OCI-LY7 (cell line): ENCODE measurements at regions not wholly inside any gene's neighbourhood (a gene's known extent, or its start where the extent isn't known, plus 50 kb on each side); places are given as distances from the start of the nearest gene placed in this dataset.

ENCODE experiments used
- BruUV-seq: library from RNA; stranded (reverse); fragments of 400-500 nt; replicated peaks from 2 replicates; lab custom pipeline; 2021; lab: Mats Ljungman, UMichigan
- CTCF ChIA-PET: fragments of 300-600 bp; sonication (Branson Sonifier 250); formaldehyde crosslinking; loops from one replicate; lab custom pipeline; 2022; ENCODE audit warnings: antibody characterized with exemption; ENCODE audit not compliant: unreplicated experiment; lab: Charles Lee
- POLR2A ChIA-PET: fragments of 300-600 bp; sonication (Branson Sonifier 250); formaldehyde crosslinking; loops from one replicate; lab custom pipeline; 2022; ENCODE audit warnings: antibody characterized with exemption; lab: Charles Lee
- DNase-seq: peaks from one replicate; pipeline ENCODE4 v3.0.0-alpha.2; 2015; ENCODE audit warnings: low spot score
- H2AFZ ChIP-seq: fragments of 200-600 bp; sonication (generic), shearing (Covaris generic); 2 replicates; pipeline ENCODE4 v1.6.1; 2014; ENCODE audit warnings: mild to moderate bottlenecking, antibody characterized with exemption, low read length, moderate library complexity
- H3K27ac ChIP-seq: fragments of 200-600 bp; sonication (generic); 2 replicates; pipeline ENCODE4 v1.5.1; 2014; ENCODE audit warnings: mixed run types, low read depth, mild to moderate bottlenecking, moderate library complexity, low read length, inconsistent platforms; ENCODE audit not compliant: poor library complexity, severe bottlenecking
- H3K36me3 ChIP-seq: fragments of 200-600 bp; sonication (generic); 2 replicates; pipeline ENCODE4 v1.6.1; 2014; ENCODE audit warnings: mild to moderate bottlenecking, antibody characterized with exemption, low read length, moderate library complexity, mixed read lengths; ENCODE audit not compliant: insufficient read depth
- H3K4me1 ChIP-seq: fragments of 200-600 bp; sonication (generic); 2 replicates; pipeline ENCODE4 v1.5.1; 2014; ENCODE audit warnings: mild to moderate bottlenecking, low read length; ENCODE audit not compliant: insufficient read depth, poor library complexity, severe bottlenecking
- H3K4me2 ChIP-seq: fragments of 200-600 bp; sonication (generic); 2 replicates; pipeline ENCODE4 v1.6.1; 2014; ENCODE audit warnings: mild to moderate bottlenecking, low read length
- H3K4me3 ChIP-seq: fragments of 200-600 bp; sonication (generic); 2 replicates; pipeline ENCODE4 v1.5.1; 2014; ENCODE audit warnings: mild to moderate bottlenecking, low read depth, low read length; ENCODE audit not compliant: poor library complexity, severe bottlenecking
- H3K79me2 ChIP-seq: fragments of 200-600 bp; sonication (generic); 2 replicates; pipeline ENCODE4 v1.6.1; 2016; ENCODE audit warnings: low read depth, mild to moderate bottlenecking, low read length, moderate library complexity, mixed read lengths; ENCODE audit not compliant: insufficient read depth
- H3K9me2 ChIP-seq: fragments of 200-600 bp; sonication (generic); 2 replicates; pipeline ENCODE4 v1.6.1; 2016; ENCODE audit warnings: mild to moderate bottlenecking, low read length, mixed read lengths; ENCODE audit not compliant: insufficient read depth
- H3K9me3 ChIP-seq: fragments of 200-600 bp; sonication (generic); 2 replicates; pipeline ENCODE4 v1.6.1; 2014; ENCODE audit warnings: mild to moderate bottlenecking, mixed run types, low read length, mixed read lengths
- H4K20me1 ChIP-seq: fragments of 200-600 bp; sonication (generic); 2 replicates; pipeline ENCODE4 v1.6.1; 2014; ENCODE audit warnings: mild to moderate bottlenecking, antibody characterized with exemption, low read length, moderate library complexity, mixed read lengths; ENCODE audit not compliant: insufficient read depth
- EZH2phosphoT487 ChIP-seq: fragments of 200-600 bp; sonication (generic); IDR thresholded peaks from 2 replicates; pipeline ENCODE4 v1.6.1; 2018; ENCODE audit warnings: low read depth, borderline replicate concordance, mild to moderate bottlenecking, mixed run types, antibody characterized with exemption, low read length, moderate library complexity, mixed read lengths
- intact Hi-C: fragments of 100-400 bp; cut with micrococcal nuclease; formaldehyde crosslinking; loops from one replicate; pipeline ENCODE4 v1.10.0; 2022; ENCODE audit not compliant: unreplicated experiment
- TF ChIP-seq, protein P1 (sequence below): fragments of 200-600 bp; sonication (generic); conservative IDR thresholded peaks from 2 replicates; pipeline ENCODE4 v1.5.1; 2014; ENCODE audit warnings: mild to moderate bottlenecking, antibody characterized with exemption, low read length, moderate library complexity, mixed read lengths

DNA sequence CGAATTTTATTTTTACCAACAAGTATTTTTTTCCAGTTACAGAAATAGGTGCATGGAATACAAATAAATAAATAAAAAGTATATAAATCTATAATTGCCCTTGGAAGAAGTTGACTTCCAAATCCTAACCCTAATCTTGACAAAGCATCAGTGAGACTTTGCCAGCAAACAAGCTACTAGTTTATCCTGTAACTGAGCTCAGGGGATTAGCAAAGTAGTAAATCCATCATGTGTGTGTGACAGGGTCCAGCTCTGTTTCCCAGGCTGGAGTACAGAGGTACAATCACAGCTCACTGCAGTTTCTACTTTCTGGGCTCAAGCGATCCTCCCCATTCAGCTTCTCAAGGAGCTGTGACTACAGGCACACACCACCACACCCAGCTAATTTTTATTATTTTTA lies 948.0 kb upstream of the CNTNAP5 start:
- no peaks in the 10 kb centered on the region for H3K36me3 ChIP-seq

DNA sequence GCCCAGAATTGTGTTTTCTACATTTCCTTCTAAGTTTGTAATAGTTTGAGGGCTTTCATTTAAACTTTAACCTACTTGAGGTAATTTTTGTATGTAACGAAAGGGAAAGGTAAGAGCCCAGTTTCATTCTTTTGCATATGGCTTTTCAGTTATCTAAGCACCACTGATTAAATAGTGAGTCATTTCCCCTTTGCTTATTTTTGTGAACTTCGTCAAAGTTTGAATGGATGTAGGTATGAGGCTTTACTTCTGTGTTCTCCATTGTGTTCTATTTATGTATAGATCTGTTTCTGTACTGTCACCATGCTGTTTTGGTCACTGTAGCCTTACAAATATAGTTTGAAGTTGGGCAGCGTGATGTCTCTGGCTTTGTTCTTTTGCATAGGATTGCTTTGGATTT lies 944.8 kb upstream of the CNTNAP5 start:
- H3K4me1 ChIP-seq = no peaks in the 10 kb centered on the region
- intact Hi-C loops = no loop called here

More for the DNA sequence above, 948.0 kb upstream of the CNTNAP5 start:
- Histone ChIP-seq H2AFZ (no peak overlapping the region), H3K79me2 (no peaks in the 10 kb centered on the region), H3K4me1 (no peaks in the 10 kb centered on the region), H4K20me1 (no peaks in the 10 kb centered on the region), H3K9me3 (no peaks in the 10 kb centered on the region), H3K9me2 (no peaks in the 10 kb centered on the region), H3K4me3 (no peak overlapping the region), H3K27ac (no peak overlapping the region), H3K4me2 (no peak overlapping the region)
- TF ChIP-seq, protein P1, sequence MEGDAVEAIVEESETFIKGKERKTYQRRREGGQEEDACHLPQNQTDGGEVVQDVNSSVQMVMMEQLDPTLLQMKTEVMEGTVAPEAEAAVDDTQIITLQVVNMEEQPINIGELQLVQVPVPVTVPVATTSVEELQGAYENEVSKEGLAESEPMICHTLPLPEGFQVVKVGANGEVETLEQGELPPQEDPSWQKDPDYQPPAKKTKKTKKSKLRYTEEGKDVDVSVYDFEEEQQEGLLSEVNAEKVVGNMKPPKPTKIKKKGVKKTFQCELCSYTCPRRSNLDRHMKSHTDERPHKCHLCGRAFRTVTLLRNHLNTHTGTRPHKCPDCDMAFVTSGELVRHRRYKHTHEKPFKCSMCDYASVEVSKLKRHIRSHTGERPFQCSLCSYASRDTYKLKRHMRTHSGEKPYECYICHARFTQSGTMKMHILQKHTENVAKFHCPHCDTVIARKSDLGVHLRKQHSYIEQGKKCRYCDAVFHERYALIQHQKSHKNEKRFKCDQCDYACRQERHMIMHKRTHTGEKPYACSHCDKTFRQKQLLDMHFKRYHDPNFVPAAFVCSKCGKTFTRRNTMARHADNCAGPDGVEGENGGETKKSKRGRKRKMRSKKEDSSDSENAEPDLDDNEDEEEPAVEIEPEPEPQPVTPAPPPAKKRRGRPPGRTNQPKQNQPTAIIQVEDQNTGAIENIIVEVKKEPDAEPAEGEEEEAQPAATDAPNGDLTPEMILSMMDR = no peak
- TF ChIP-seq EZH2phosphoT487 = no peak
- intact Hi-C loops = no loop called here
- CTCF ChIA-PET = no interaction called here
- POLR2A ChIA-PET = interaction anchor here (0.6 kb wide), 1 partner anchor 399 kb away, joined by 3 read pairs; no protein-coding TSS in a partner anchor
- DNase-seq = no peak
- no TSS peak for BruUV-seq

DNA sequence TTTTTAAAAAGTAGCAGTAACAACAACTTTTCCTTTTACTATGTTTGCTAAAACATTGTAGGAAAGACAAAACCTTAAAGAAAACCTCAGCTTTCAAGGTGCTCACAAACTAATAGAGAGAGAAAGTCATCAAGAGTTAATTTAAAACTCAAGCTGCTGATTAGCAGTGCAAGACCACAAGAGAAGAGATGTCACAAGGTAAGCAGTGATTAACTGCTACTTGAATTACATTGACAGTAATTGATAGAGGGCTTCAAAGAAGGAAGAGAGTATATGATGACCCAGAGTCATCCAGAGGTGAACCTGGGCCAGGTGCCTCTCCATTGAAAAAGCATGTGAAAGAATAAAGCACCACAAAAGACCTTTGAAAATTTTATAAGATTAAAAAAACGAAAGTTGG lies 939.6 kb upstream of the CNTNAP5 start:
- ChIA-PET CTCF (no interaction called here), POLR2A (interaction anchor here (0.9 kb wide), 1 partner anchor 9 kb away, joined by 5 read pairs; no protein-coding TSS in a partner anchor)
- TF ChIP-seq EZH2phosphoT487 = no peak
- TF ChIP-seq, protein P1 = no peak

More for the DNA sequence above, 944.8 kb upstream of the CNTNAP5 start:
- no peak overlapping the region for H3K4me2 ChIP-seq
- no peaks in the 10 kb centered on the region for H3K9me3 ChIP-seq
- H3K27ac ChIP-seq = no peak overlapping the region
- no peak for DNase-seq
- no peaks in the 10 kb centered on the region for H4K20me1 ChIP-seq
- no peak overlapping the region for H3K4me3 ChIP-seq
- BruUV-seq = no TSS peak
- no peak for TF ChIP-seq EZH2phosphoT487
- TF ChIP-seq, protein P1 = no peak
- no peaks in the 10 kb centered on the region for H3K36me3 ChIP-seq
- CTCF ChIA-PET = no interaction called here
- no peaks in the 10 kb centered on the region for H3K9me2 ChIP-seq
- no peak overlapping the region for H2AFZ ChIP-seq
- POLR2A ChIA-PET = no interaction called here
- no peaks in the 10 kb centered on the region for H3K79me2 ChIP-seq

More for the DNA sequence above, 939.6 kb upstream of the CNTNAP5 start:
- H3K27ac ChIP-seq = no peak overlapping the region
- no peaks in the 10 kb centered on the region for H3K79me2 ChIP-seq
- no peak overlapping the region for H3K4me2 ChIP-seq
- no peaks in the 10 kb centered on the region for H3K9me3 ChIP-seq
- intact Hi-C loops = no loop called here
- no TSS peak for BruUV-seq
- no peak overlapping the region for H2AFZ ChIP-seq
- H3K9me2 ChIP-seq = no peaks in the 10 kb centered on the region
- no peaks in the 10 kb centered on the region for H3K36me3 ChIP-seq
- DNase-seq = no peak
- no peaks in the 10 kb centered on the region for H3K4me1 ChIP-seq
- H4K20me1 ChIP-seq = no peaks in the 10 kb centered on the region
- no peak overlapping the region for H3K4me3 ChIP-seq
